ENCODE measurements at regions not wholly inside any gene's neighbourhood (a gene's known extent, or its start where the extent isn't known, plus 50 kb on each side); places are given as distances from the start of the nearest gene placed in this dataset.

GRCh38 chr17:70989280-70989679, 819.9 kb downstream of the KCNJ2 start:
- no peak for TF ChIP-seq MAX (IDR thresholded peaks at IDR 0.05)
- TF ChIP-seq TCF12 (IDR thresholded peaks at IDR 0.05; ENCODE audit: low read depth) = no peak
- TF ChIP-seq EP300 (IDR thresholded peaks at IDR 0.05; ENCODE audit: borderline replicate concordance) = no peak
- TF ChIP-seq YY1 (IDR thresholded peaks at IDR 0.05; ENCODE audit: low read depth) = no peak
- no peak for TF ChIP-seq TAF1 (IDR thresholded peaks at IDR 0.05; ENCODE audit: low read depth)
- no peak for TF ChIP-seq CREB1 (IDR thresholded peaks at IDR 0.05; ENCODE audit: low read depth)
- no peak for TF ChIP-seq NFIC (IDR thresholded peaks at IDR 0.05)
- TF ChIP-seq ZBTB7A (IDR thresholded peaks at IDR 0.05; ENCODE audit: low read depth) = no peak
- no peak for TF ChIP-seq CEBPB (IDR thresholded peaks at IDR 0.05)
- no peak for TF ChIP-seq USF1 (IDR thresholded peaks at IDR 0.05)
- TF ChIP-seq REST (IDR thresholded peaks at IDR 0.05; ENCODE audit: low read depth) = no peak

GRCh38 chr17:70994194-70994593, 824.9 kb downstream of the KCNJ2 start:
- TF ChIP-seq ZBTB7A (IDR thresholded peaks at IDR 0.05; ENCODE audit: low read depth) (no peak), FOXM1 (IDR thresholded peaks at IDR 0.05; ENCODE audit: borderline replicate concordance, low read depth) (no peak), EGR1 (IDR thresholded peaks at IDR 0.05) (no peak), YY1 (IDR thresholded peaks at IDR 0.05; ENCODE audit: low read depth) (no peak), CEBPB (IDR thresholded peaks at IDR 0.05) (no peak), TEAD4 (IDR thresholded peaks at IDR 0.05) (no peak), RAD21 (IDR thresholded peaks at IDR 0.05; ENCODE audit: low read depth) (no peak)

GRCh38 chr17:70995997-70996396, 826.7 kb downstream of the KCNJ2 start:
- TF ChIP-seq TEAD4 (IDR thresholded peaks at IDR 0.05) = no peak
- no peak for TF ChIP-seq EP300 (IDR thresholded peaks at IDR 0.05; ENCODE audit: borderline replicate concordance)
- no peak for TF ChIP-seq EGR1 (IDR thresholded peaks at IDR 0.05)
- no peak for TF ChIP-seq FOXM1 (IDR thresholded peaks at IDR 0.05; ENCODE audit: borderline replicate concordance, low read depth)
- TF ChIP-seq CREB1 (IDR thresholded peaks at IDR 0.05; ENCODE audit: low read depth) = no peak
- no peak for TF ChIP-seq MAX (IDR thresholded peaks at IDR 0.05)

- TF ChIP-seq FOXM1 (IDR thresholded peaks at IDR 0.05; ENCODE audit: borderline replicate concordance, low read depth) (no peak), TEAD4 (IDR thresholded peaks at IDR 0.05) (no peak), RAD21 (IDR thresholded peaks at IDR 0.05; ENCODE audit: low read depth) (no peak), ZBTB7A (IDR thresholded peaks at IDR 0.05; ENCODE audit: low read depth) (no peak), YY1 (IDR thresholded peaks at IDR 0.05; ENCODE audit: low read depth) (no peak), NFIC (IDR thresholded peaks at IDR 0.05) (no peak)
Observed at GRCh38 chr17:71003736-71004135, 834.4 kb downstream of the KCNJ2 start.

- TF ChIP-seq NFIC (IDR thresholded peaks at IDR 0.05) (no peak), ZBTB7A (IDR thresholded peaks at IDR 0.05; ENCODE audit: low read depth) (no peak), TAF1 (IDR thresholded peaks at IDR 0.05; ENCODE audit: low read depth) (no peak), MAX (IDR thresholded peaks at IDR 0.05) (no peak), RAD21 (IDR thresholded peaks at IDR 0.05; ENCODE audit: low read depth) (no peak)
Observed at GRCh38 chr17:71004413-71004812, 835.1 kb downstream of the KCNJ2 start.

GRCh38 chr17:71011391-71011790, 842.1 kb downstream of the KCNJ2 start:
- TF ChIP-seq NFIC (IDR thresholded peaks at IDR 0.05) = no peak
- TF ChIP-seq RAD21 (IDR thresholded peaks at IDR 0.05; ENCODE audit: low read depth) = no peak

- TF ChIP-seq FOXM1 (IDR thresholded peaks at IDR 0.05; ENCODE audit: borderline replicate concordance, low read depth) (no peak), EP300 (IDR thresholded peaks at IDR 0.05; ENCODE audit: borderline replicate concordance) (no peak), NFIC (IDR thresholded peaks at IDR 0.05) (no peak), TAF1 (IDR thresholded peaks at IDR 0.05; ENCODE audit: low read depth) (no peak), REST (IDR thresholded peaks at IDR 0.05; ENCODE audit: low read depth) (no peak), EGR1 (IDR thresholded peaks at IDR 0.05) (no peak), TEAD4 (IDR thresholded peaks at IDR 0.05) (no peak), USF1 (IDR thresholded peaks at IDR 0.05) (no peak), CEBPB (IDR thresholded peaks at IDR 0.05) (no peak), YY1 (IDR thresholded peaks at IDR 0.05; ENCODE audit: low read depth) (no peak), ZBTB7A (IDR thresholded peaks at IDR 0.05; ENCODE audit: low read depth) (no peak), CREB1 (IDR thresholded peaks at IDR 0.05; ENCODE audit: low read depth) (no peak), RAD21 (IDR thresholded peaks at IDR 0.05; ENCODE audit: low read depth) (no peak), MAX (IDR thresholded peaks at IDR 0.05) (no peak), TCF12 (IDR thresholded peaks at IDR 0.05; ENCODE audit: low read depth) (no peak)
Observed at GRCh38 chr17:71019699-71020098, 850.4 kb downstream of the KCNJ2 start.
